Coronary artery (tissue), 2 donors: ENCODE measurements at regions not wholly inside any gene's neighbourhood (a gene's known extent, or its start where the extent isn't known, plus 50 kb on each side); places are given as distances from the start of the nearest gene placed in this dataset.

Experiments
- DNase-seq: peaks from one replicate; pipeline ENCODE4 v3.0.0-alpha.2; 2017; ENCODE audit warnings: low spot score
- H3K27ac ChIP-seq, 2 donors: fragments of 200-600 bp; sonication (generic); one replicate each; pipeline ENCODE4 v1.5.1; 2016 to 2019
- H3K4me3 ChIP-seq: fragments of 200-600 bp; sonication (generic); 2 replicates; pipeline ENCODE4 v1.5.1; 2016; ENCODE audit warnings: mild to moderate bottlenecking, moderate library complexity
- TF ChIP-seq, protein P1 (sequence below): fragments of 200-600 bp; sonication (generic); IDR thresholded peaks from one replicate; pipeline ENCODE4 v1.5.1; 2019; ENCODE audit warnings: antibody characterized with exemption

DNA sequence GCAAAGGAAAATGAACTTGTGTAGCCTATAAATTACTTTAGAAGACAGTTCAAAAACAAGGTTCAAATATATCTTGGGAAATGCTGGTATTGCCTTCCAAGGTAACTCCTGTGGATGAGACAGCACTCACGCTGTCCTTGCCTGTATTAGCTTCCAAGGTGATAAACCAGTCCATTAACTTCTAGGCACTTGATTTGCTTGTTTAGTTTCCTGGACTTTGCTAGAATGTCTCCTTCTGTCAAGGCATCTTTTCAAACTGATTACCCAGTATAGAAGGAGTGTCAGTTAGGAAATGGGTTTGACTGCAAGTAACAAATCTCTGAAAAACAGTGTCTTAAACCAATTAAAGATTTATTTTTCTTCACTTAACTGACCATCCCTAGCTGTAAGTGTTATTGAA, 103.4 kb upstream of the SLC22A23 start:
- Histone ChIP-seq H3K4me3 (no peak overlapping the region), H3K27ac (no peak overlapping the region)
- TF ChIP-seq, protein P1, sequence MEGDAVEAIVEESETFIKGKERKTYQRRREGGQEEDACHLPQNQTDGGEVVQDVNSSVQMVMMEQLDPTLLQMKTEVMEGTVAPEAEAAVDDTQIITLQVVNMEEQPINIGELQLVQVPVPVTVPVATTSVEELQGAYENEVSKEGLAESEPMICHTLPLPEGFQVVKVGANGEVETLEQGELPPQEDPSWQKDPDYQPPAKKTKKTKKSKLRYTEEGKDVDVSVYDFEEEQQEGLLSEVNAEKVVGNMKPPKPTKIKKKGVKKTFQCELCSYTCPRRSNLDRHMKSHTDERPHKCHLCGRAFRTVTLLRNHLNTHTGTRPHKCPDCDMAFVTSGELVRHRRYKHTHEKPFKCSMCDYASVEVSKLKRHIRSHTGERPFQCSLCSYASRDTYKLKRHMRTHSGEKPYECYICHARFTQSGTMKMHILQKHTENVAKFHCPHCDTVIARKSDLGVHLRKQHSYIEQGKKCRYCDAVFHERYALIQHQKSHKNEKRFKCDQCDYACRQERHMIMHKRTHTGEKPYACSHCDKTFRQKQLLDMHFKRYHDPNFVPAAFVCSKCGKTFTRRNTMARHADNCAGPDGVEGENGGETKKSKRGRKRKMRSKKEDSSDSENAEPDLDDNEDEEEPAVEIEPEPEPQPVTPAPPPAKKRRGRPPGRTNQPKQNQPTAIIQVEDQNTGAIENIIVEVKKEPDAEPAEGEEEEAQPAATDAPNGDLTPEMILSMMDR, result no peak
- no peak for DNase-seq

DNA sequence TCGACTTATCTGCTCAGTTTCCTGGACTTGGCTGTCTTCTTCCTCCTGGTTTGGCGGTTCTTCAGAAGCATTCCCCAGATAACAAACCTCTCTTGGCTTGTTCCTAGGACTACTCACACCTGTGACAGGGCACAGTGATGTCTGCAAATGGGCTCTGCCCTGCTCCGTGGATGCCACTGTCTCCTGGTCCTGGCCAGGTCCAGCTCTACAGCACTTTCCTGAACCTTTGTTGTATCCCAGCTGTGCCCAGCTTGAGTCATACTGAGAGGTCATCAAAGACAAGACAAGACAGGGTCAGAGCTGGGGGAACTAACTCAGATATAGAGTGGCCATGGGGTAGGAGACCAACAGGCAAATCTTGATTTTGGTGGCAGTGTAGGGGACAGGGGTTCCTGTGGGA, 102.7 kb upstream of the SLC22A23 start:
- no peak overlapping the region for H3K27ac ChIP-seq
- TF ChIP-seq, protein P1, result no peak
- no peak overlapping the region for H3K4me3 ChIP-seq
- no peak for DNase-seq

DNA sequence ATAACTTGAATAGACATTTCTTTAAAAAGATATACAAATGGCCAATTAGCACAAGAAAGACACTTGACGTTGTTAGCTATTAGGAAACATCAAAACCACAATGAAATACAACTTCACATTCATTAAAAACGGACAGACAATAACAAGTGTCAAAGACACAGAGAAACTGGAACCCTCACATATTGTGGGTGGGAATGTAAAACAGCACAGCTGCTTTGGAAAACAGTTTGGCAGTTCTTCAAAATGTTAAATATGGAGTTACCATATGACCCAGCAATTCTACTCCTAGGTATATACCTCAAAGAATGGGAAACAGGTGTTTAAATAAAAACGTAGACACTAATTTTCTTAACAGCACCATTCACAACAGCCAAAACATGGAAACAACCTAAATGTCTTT, 100.5 kb upstream of the SLC22A23 start:
- Histone ChIP-seq H3K27ac (no peak overlapping the region), H3K4me3 (no peak overlapping the region)
- DNase-seq, result no peak
- TF ChIP-seq, protein P1, result no peak

DNA sequence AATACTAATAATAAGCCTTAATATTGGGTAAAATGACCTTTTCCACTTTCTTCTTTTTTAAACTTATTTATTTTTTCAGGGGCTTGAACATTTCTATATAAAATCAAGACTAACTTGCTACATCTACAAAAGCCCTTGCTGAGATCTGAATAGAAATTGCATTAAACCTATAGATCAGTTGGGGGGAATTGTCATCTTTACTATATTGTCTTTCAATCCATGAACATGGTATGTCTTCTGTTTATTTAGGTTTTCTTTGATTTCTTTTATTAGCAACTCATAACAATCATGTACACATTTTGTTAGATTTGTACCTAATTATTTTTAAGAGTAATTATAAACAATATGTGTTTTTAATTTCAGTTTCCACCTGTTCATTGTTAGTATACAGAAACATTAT, 96.4 kb upstream of the SLC22A23 start:
- Histone ChIP-seq H3K27ac (no peak overlapping the region), H3K4me3 (no peak overlapping the region)
- TF ChIP-seq, protein P1, result no peak
- no peak for DNase-seq

DNA sequence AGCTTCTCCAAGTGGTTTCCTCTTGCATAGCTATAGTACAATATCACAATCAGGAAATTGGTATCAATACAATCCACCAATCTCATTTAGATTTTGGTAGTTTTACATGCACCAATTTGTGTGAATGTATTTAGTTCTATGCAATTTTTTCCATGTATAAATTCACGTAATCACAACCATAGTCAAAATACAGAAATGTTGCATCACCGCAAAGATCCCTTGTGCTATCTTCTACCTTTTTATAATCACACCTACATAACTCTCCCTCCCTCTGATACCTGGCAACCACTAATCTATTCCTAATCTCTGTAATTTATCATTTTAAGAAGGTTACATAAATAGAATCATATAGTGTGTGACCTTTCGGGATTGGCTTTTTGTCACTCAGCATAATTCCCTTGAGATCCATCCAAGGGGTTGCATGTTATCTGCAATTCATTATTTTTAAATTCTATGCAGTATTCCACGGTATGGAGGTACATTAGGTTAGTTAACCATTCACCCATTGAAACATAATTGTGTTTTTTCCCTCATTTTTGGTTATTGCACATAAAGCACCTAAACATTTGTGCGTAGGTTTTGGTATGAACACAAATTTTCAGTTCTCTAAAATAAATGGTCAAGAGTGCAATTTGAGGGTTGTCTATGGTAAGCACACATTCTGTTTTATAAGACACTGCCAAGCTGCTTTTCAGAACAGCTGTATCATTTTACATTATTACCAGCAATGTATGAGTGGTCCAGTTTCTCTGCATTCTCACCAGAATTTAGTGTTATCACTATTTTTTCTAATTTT, 95.1 kb upstream of the SLC22A23 start:
- no peak for DNase-seq
- Histone ChIP-seq H3K27ac (no peak overlapping the region), H3K4me3 (no peak overlapping the region)
- TF ChIP-seq, protein P1, result no peak

DNA sequence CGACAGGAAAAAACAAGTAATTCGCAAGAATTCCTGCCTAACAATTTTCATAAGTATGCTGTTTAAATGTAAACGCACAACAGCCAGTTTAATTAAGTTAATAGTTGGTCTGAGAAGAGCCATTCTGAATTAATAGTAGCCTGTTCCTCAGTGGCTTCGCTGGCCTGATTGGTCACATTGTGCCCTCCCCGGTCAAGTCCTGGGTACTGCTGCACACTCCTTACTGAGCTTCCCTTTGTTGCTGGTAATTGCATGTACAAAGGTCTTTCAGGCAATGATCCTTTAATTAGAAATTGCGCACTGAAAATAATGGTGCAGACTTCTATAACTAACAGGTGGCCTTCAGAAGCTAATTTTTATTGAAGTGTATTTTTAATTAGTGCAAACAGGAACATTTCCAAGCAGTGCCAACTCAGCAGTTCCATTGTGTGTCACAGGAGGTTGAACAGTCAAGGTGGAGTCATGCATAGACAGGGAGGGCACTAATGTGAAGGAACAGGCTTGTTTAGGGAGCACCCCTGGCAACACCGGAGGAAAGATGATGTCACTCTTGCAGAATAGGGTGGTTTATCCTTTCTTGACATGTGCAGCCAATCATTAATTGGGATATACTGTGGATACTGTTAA, 92.6 kb upstream of the SLC22A23 start:
- no peak overlapping the region for H3K4me3 ChIP-seq
- DNase-seq, result no peak
- H3K27ac ChIP-seq, result no peak overlapping the region
- TF ChIP-seq, protein P1, result no peak

DNA sequence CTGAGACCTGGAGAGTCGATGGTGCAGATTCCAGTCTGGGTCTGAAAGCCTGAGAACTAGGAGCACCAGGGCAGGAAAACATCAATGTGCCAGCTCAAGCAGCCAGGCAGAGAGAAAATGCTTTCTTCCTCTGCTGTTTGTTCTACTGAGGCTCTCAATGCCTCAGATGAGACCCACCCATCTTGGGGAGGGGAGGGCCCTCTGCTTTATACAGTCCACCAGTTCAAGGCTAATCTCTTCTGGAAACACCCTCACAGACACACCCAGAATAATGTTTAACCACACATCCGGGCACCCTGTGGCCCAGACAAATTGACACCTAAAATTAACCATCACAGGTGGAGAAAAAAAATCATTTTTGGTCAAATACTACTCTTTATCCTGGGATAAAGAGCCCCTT, 89.3 kb upstream of the SLC22A23 start:
- no peak for DNase-seq
- no peak overlapping the region for H3K27ac ChIP-seq
- no peak overlapping the region for H3K4me3 ChIP-seq
- TF ChIP-seq, protein P1, result no peak
